ENCODE measurements at regions not wholly inside any gene's neighbourhood (a gene's known extent, or its start where the extent isn't known, plus 50 kb on each side); places are given as distances from the start of the nearest gene placed in this dataset.

DNA sequence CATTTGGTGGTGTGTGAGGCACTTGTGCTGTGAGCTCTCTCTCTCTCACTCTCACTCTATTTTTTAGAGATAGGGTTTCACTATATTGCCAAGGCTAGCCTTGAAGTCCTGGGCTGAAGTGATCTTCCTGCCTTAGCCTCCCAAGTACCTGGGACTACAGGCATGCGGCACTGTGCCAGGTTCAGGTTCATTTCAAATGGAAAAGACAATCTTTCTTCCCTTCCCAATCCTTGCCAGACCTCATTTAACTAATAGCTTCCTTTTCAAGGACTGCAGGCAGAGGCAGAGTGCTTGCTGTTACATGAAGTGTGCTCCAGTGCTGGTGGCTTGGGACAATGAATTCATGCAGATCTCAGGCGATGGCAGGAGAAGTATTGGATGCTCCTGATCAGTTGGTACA lies 73.2 kb upstream of the BICD1 start:
- Mint-ChIP-seq H3K27me3 (ENCODE audit: low read depth) (no peaks in the 10 kb centered on the region), H3K4me3 (no peak overlapping the region), H3K9me3 (no peaks in the 10 kb centered on the region)

DNA sequence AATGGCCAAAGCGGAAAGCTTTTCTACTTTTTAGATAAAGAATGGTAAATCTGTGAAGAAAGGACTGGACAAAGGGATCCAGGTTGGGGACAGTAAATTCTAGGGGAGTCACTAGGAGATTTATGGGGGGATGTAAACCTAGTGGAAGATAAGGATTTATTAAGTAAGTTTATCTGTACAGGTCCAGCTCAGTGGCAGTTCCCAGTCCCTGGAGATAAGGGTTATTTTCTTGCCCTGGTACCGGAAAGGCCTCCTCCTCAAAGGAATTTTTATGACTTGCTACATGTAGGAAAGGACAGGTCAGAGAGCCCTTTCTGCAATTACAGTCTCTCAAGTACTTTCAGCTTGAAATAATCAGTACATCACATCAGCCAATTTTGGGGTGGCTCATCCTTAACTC lies 72.6 kb upstream of the BICD1 start:
- no peak overlapping the region for H3K27ac Mint-ChIP-seq
- H3K27me3 Mint-ChIP-seq (ENCODE audit: low read depth) = no peaks in the 10 kb centered on the region
- H3K36me3 Mint-ChIP-seq (ENCODE audit: low read depth) = no peaks in the 10 kb centered on the region
- peaks cover 8% of the 10 kb centered on the region for H3K4me1 Mint-ChIP-seq (ENCODE audit: low read depth)
- no peaks in the 10 kb centered on the region for H3K9me3 Mint-ChIP-seq
- no peak overlapping the region for H3K4me3 Mint-ChIP-seq

More for the DNA sequence above, 73.2 kb upstream of the BICD1 start:
- Mint-ChIP-seq H3K36me3 (ENCODE audit: low read depth) (no peaks in the 10 kb centered on the region), H3K4me1 (ENCODE audit: low read depth) (peaks cover 9% of the 10 kb centered on the region), H3K27ac (no peak overlapping the region)

DNA sequence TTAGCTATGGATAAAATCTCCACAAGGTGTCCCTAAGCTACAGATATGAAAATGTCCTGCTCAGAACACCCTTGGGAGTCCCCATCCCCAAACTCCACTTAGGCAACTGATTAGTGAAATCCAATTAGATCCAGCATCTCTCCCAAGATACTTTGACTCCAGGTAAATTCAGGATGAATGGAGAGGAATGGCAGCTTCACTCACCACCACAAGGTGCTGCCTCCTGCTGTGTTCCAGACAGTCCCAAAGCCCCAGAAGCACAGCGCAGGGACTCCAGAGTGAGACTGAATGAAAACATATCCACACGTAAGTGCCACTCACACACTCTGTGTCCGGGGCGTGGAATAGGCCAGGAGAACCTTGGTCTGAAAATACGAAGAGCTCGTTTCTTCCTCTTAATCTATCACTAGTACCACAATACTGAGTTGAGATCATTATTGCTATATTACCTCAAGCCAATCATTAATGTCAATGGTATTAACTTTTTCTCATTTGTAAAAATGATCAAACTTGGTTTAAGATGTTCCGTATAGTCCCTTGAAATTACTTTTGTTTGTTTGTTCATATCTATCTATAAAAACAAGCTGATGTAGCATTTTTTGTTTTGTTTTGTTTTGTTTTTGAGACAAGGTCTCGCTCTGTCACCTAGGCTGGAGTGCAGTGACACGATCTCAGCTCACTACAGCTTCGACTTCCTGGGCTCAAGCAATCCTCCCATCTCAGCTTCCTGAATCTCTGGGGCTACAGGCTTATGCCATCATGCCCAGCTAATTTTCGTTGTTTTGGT lies 70.0 kb upstream of the BICD1 start:
- Mint-ChIP-seq H3K4me3 (no peak overlapping the region), H3K27me3 (ENCODE audit: low read depth) (no peaks in the 10 kb centered on the region), H3K4me1 (ENCODE audit: low read depth) (peaks cover 5% of the 10 kb centered on the region), H3K36me3 (ENCODE audit: low read depth) (no peaks in the 10 kb centered on the region), H3K27ac (no peak overlapping the region), H3K9me3 (peaks cover under 1% of the 10 kb centered on the region)

DNA sequence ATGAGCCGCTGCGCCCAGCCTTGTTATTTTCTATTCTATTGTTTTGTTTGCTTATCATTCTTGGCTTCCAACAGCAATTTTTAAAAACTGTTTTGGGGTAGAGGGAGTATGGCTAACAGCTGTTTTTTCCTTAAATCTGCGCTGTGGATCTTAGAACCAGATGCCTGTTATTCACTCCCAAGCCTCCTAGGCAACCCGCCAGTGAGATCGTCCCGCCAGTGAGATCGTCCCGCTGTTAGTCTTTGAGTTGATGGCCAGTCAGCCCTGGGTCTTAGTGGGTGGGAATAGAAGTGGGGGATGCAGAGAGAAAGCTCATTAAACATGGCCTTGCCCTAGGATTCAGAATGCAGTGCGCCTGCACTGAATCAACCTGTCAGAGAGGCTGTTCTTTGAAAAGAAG lies 67.3 kb upstream of the BICD1 start:
- Mint-ChIP-seq H3K4me1 (ENCODE audit: low read depth) (peaks cover 5% of the 10 kb centered on the region), H3K4me3 (no peak overlapping the region), H3K27me3 (ENCODE audit: low read depth) (no peaks in the 10 kb centered on the region), H3K9me3 (peaks cover 17% of the 10 kb centered on the region), H3K36me3 (ENCODE audit: low read depth) (peaks cover 6% of the 10 kb centered on the region), H3K27ac (no peak overlapping the region)

DNA sequence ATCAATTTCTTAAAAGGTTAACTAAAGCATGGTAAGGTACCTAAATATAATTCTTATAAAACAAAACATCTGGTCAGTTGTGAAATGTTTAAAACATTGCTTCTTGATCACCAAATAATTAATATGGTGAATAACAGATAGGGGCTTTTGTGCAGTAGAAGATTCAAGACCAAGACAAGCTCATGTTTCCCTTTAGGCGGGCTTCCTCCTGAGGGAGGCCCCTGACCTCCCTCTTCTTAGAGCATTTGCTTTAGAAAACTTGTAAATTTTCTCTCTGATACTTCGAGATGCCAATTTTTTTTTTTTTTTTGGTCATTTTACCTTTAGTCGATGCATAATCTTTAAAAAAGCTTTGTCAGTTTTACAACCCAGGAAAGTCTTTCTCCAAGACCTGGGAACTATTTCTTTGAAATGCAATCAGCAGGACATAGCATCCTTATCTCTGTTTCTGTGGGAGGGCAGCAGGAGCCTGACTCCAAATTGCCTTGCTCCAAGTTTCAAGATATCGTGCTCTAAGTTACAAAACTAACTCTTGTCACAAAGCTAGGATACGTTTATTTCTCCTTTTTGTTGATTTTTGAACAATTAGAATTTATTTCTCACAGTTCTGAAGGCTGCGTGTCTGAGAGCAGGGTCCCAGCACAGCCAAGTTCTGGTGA lies 66.6 kb upstream of the BICD1 start:
- Mint-ChIP-seq H3K27ac (no peak overlapping the region), H3K9me3 (peaks cover 19% of the 10 kb centered on the region), H3K36me3 (ENCODE audit: low read depth) (peaks cover 7% of the 10 kb centered on the region), H3K4me1 (ENCODE audit: low read depth) (peaks cover 5% of the 10 kb centered on the region), H3K27me3 (ENCODE audit: low read depth) (no peaks in the 10 kb centered on the region), H3K4me3 (no peak overlapping the region)

DNA sequence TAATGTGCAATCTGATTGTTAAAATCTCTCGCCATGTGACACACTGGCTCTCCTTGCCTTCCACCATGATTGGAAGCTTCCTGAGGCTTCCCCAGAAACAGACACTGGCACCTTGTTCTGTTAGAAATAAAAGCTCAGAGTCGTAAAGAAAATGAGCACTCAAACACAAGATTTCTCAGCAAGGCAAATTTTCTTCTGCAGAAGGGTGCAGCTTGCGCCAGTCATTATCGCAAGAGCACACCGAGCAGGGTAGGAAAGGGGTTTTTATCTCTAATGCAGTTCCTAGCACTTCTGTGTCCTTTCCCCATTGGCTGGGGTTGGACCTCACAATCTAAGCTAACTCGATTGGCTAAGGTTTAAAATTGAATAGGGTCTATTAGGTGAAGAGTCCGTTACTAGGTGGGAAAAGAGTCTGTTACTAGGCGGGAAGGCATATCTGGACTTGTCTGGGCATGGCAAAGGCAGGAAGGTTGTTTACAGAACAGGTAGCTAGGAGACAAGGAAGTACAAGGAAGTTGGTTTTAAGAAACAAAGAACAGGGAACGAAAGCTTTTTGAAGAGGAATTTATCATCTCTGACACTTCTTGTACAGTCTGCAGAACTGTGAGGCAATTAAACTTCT lies 62.6 kb upstream of the BICD1 start:
- no peak overlapping the region for H3K27ac Mint-ChIP-seq
- H3K4me3 Mint-ChIP-seq = no peak overlapping the region
- peaks cover 1% of the 10 kb centered on the region for H3K4me1 Mint-ChIP-seq (ENCODE audit: low read depth)
- no peaks in the 10 kb centered on the region for H3K27me3 Mint-ChIP-seq (ENCODE audit: low read depth)
- peaks cover 27% of the 10 kb centered on the region for H3K9me3 Mint-ChIP-seq
- H3K36me3 Mint-ChIP-seq (ENCODE audit: low read depth) = peaks cover 12% of the 10 kb centered on the region

DNA sequence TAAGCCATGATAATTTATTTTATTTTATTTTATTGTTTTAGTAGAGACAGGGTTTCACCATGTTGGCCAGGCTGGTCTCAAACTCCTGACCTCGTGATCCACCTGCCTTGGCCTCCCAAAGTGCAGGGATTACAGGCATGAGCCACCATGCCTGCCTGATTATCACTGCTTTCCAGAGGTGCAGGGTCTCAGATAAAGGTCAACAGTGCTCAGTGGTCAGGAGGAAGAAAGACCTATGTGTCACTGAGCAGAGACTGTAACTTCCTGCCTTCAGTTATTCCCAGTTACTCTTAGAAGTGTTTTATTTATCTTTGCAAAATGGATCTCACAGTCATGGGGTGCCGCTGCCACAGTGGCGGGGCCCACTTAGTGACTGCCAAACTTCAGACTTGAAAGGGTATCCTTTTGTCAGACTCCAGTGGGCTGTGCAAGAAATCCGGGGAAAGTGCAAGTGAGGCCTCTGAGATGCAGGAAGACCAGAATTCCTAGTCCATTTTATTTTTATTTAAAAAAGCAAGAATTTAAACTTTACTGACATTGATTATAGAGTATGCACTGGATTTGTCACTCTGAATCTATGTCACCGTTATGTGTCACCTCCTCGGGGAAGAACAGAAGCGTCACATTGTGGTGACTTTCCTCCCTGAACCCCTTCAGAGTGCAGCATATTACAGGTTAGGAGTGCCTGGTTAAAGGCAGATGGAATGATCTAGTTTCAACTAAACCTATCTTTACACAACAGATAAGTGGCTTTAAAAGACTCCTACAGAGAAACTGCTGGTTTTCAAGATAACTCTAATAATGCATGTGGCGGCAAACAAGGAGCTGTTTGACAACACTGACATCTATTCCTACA lies 59.1 kb upstream of the BICD1 start:
- Mint-ChIP-seq H3K4me3 (no peak overlapping the region), H3K4me1 (ENCODE audit: low read depth) (peaks cover 1% of the 10 kb centered on the region), H3K27ac (no peak overlapping the region), H3K9me3 (peaks cover 21% of the 10 kb centered on the region), H3K36me3 (ENCODE audit: low read depth) (peaks cover 12% of the 10 kb centered on the region), H3K27me3 (ENCODE audit: low read depth) (no peaks in the 10 kb centered on the region)

DNA sequence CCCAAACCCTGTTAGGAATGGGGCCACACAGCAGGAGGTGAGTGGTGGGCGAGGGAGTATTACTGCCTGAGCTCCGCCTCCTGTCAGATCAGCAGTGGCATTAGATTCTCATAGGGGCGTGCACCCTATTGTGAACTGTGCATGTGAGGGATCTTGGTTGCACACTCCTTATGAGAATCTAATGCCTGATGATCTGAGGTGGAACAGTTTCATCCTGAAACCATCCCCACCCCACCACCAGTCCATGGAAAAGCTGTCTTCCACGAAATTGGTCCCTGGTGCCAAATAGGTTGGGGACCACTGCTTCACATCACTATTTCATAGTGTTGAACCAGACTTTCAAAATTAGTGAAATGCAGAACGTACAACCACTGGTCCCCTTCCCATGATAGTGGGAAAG lies 57.9 kb upstream of the BICD1 start:
- H3K27me3 Mint-ChIP-seq (ENCODE audit: low read depth) = no peaks in the 10 kb centered on the region
- no peak overlapping the region for H3K27ac Mint-ChIP-seq

DNA sequence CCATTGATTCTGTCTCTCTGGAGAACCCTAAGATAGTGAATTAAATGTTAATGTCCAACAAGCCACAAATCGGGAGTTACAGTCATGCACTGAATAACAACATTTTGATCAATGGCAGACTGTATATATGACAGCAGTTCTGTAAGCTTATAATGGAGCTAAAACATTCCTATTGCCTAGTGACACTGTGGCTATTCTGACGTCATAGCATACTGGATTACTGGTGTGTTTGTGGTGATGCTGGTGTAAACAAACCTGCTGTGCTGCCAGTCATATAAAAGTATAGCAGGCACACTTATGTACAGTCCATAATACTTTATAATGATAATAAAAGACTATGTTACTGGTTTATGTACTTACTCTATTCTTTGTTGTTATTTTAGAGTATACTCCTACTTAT lies 56.7 kb upstream of the BICD1 start:
- peaks cover 15% of the 10 kb centered on the region for H3K9me3 Mint-ChIP-seq
- H3K4me1 Mint-ChIP-seq (ENCODE audit: low read depth) = peaks cover 1% of the 10 kb centered on the region
- no peak overlapping the region for H3K4me3 Mint-ChIP-seq
- H3K36me3 Mint-ChIP-seq (ENCODE audit: low read depth) = peaks cover 7% of the 10 kb centered on the region
- H3K27ac Mint-ChIP-seq = no peak overlapping the region
- H3K27me3 Mint-ChIP-seq (ENCODE audit: low read depth) = no peaks in the 10 kb centered on the region

More for the DNA sequence above, 57.9 kb upstream of the BICD1 start:
- Mint-ChIP-seq H3K4me1 (ENCODE audit: low read depth) (peaks cover 1% of the 10 kb centered on the region), H3K4me3 (no peak overlapping the region), H3K36me3 (ENCODE audit: low read depth) (peaks cover 11% of the 10 kb centered on the region), H3K9me3 (peaks cover 15% of the 10 kb centered on the region)

DNA sequence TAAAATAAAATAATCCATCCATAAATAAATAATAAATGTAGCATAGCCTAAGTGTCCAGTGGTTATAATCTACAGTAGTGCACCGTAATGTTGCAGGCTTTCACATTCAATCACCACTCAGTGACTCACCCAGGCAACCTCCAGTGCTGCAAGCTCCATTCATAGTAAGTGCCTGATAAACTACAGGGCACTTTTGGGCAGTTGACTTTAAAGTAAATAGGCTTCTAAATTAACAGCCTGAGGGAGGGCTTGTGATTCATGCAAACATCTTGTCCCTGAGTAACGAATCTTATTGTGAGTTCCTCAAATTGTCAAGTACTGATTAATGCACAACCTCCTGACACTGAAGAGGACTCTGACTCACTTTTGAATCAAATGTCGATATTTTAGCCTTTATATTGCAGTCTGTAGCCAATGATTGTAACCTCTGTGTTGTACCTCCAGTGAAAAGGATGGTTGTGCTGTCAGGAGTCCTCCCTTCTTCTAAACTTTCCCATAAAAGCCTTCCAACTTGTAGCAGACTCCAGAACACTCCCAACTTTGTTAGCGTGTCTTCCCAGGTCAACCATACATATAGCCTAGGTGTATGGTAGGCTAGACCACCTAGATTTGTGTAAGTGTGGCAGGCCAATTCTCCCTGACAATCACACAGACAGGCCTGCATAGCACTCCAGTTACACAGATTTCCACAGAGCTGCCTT lies 55.0 kb upstream of the BICD1 start:
- peaks cover 10% of the 10 kb centered on the region for H3K9me3 Mint-ChIP-seq
- H3K27me3 Mint-ChIP-seq (ENCODE audit: low read depth) = no peaks in the 10 kb centered on the region
- no peak overlapping the region for H3K4me3 Mint-ChIP-seq
- peaks cover 4% of the 10 kb centered on the region for H3K36me3 Mint-ChIP-seq (ENCODE audit: low read depth)
- no peak overlapping the region for H3K27ac Mint-ChIP-seq
- H3K4me1 Mint-ChIP-seq (ENCODE audit: low read depth) = peaks cover 1% of the 10 kb centered on the region

DNA sequence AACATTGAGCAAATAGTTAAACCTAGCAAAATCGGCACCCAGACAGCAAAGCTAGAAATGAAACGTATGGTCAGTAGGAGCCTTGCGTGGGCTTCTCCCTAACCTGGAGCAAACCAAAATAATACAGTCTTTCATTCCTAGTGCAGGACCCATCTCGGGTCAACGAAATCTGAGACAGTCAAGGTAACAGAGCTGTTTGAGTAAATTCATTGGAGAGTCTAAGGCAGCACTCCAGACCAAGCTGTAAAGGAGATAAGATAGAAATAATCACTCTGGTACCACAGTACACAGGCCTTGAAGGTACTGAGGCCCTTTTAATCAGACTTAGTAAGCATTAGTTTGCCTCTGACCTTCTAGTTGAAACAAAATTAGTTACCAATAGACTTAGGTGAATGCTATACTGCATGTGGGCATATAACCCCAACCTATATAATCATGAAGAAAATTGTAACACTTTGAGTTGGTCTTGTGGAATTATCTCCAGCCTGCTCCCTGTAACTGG lies 54.4 kb upstream of the BICD1 start:
- no peak overlapping the region for H3K27ac Mint-ChIP-seq
- no peaks in the 10 kb centered on the region for H3K27me3 Mint-ChIP-seq (ENCODE audit: low read depth)
- H3K9me3 Mint-ChIP-seq = peaks cover 10% of the 10 kb centered on the region
- no peak overlapping the region for H3K4me3 Mint-ChIP-seq
- peaks cover 4% of the 10 kb centered on the region for H3K36me3 Mint-ChIP-seq (ENCODE audit: low read depth)
- H3K4me1 Mint-ChIP-seq (ENCODE audit: low read depth) = peaks cover 1% of the 10 kb centered on the region

DNA sequence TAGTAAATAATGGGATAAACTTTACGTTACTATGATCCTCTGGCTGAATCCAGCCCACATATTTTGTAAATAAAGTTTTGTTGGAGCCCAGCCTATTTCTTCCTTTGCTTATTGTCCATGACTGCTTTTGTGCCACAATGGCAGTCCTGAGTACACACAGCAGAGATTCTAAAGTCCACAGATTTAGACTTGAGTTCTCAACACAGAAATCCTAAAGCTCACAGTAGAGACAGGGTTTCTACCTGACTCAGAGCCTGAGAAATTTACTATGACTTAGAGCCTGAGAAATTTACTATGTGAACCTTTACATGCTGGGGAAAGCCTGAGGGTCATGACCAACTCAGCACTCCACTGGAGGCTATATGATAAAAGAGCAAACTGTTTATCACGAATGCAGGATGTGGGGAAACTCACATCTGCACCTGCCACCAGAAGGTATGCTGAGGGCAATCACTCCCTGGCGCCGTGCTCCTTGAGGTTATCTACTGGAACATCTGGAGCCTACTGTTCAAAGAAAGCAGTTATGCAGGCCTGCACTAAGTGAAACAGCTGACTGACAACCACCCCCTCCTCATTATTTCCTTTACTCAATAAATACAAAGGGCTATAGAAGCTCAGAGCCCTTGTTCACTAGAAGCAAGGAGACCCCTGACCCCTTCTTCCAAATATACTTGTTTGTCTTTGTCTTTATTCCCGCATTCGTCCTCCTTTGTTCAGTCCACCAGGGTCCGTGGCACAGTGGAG lies 52.6 kb upstream of the BICD1 start:
- no peaks in the 10 kb centered on the region for H3K27me3 Mint-ChIP-seq (ENCODE audit: low read depth)
- H3K4me3 Mint-ChIP-seq = no peak overlapping the region
- no peak overlapping the region for H3K27ac Mint-ChIP-seq
- H3K9me3 Mint-ChIP-seq = peaks cover 10% of the 10 kb centered on the region
- H3K36me3 Mint-ChIP-seq (ENCODE audit: low read depth) = peaks cover 4% of the 10 kb centered on the region
- H3K4me1 Mint-ChIP-seq (ENCODE audit: low read depth) = peaks cover 1% of the 10 kb centered on the region

Measured in T-helper 1 cell treated with Interleukin-12 subunit alpha and Interleukin-12 subunit beta and Interleukin-4 antibody, amounts not matched to agents 30 μg/mL and 1 μg/mL, for 36 hours (primary cell).